Endothelial cell of umbilical vein (primary cell): ENCODE measurements at regions not wholly inside any gene's neighbourhood (a gene's known extent, or its start where the extent isn't known, plus 50 kb on each side); places are given as distances from the start of the nearest gene placed in this dataset.

ENCODE experiments used
- BruUV-seq: library from RNA; stranded (reverse); fragments of 400-500 nt; replicated peaks from 2 replicates; lab custom pipeline; 2021; lab: Mats Ljungman, UMichigan
- CTCF ChIA-PET: fragments of 300-600, 350-600 bp; sonication (Branson Sonifier 250); formaldehyde crosslinking; loops from one replicate; lab custom pipeline; 2021; ENCODE audit warnings: antibody characterized with exemption, inconsistent platforms; lab: Charles Lee
- POLR2A ChIA-PET: fragments of 300-600, 350-600 bp; sonication (Branson Sonifier 250); formaldehyde crosslinking; loops from one replicate; lab custom pipeline; 2021; ENCODE audit warnings: antibody characterized with exemption, inconsistent platforms; lab: Charles Lee
- DNase-seq: peaks from one replicate; pipeline ENCODE4 v3.0.0-alpha.2; 2011; ENCODE audit warnings: low read depth, low spot score
- FAIRE-seq: peaks from 2 replicates; lab custom pipeline; 2011; peaks lifted over from hg19 to GRCh38; lab: Jason Lieb, UNC
- H2AFZ ChIP-seq: 2 replicates; pipeline ENCODE4 v1.6.0; 2012; ENCODE audit warnings: low read depth, low read length, control low read depth, inconsistent platforms
- H3K27ac ChIP-seq: 2 replicates; pipeline ENCODE4 v1.5.1; 2011; ENCODE audit warnings: low read depth, mild to moderate bottlenecking, control low read depth, low read length, moderate library complexity; ENCODE audit not compliant: insufficient read depth
- H3K27me3 ChIP-seq, 2 experiments: 2 replicates each; pipeline versions ENCODE4 v1.6.0 to v1.6.1; 2011; ENCODE audit warnings: low read length in 2 of 2, mixed read lengths in 1 of 2; ENCODE audit not compliant: control insufficient read depth in 2 of 2, insufficient read depth in 2 of 2
- H3K36me3 ChIP-seq, 2 experiments: 2 replicates in 1 of 2; 3 replicates in 1 of 2; pipeline ENCODE4 v1.5.1; 2011; ENCODE audit warnings: low read length in 2 of 2, mild to moderate bottlenecking in 1 of 2, moderate library complexity in 1 of 2; ENCODE audit not compliant: control insufficient read depth in 2 of 2, insufficient read depth in 2 of 2; ENCODE audit errors: extremely low read depth in 1 of 2
- H3K4me1 ChIP-seq: 3 replicates; pipeline ENCODE4 v1.5.1; 2011; ENCODE audit warnings: mild to moderate bottlenecking, low read length; ENCODE audit not compliant: control insufficient read depth, insufficient read depth; ENCODE audit errors: extremely low read depth
- H3K4me2 ChIP-seq: 2 replicates; pipeline ENCODE4 v1.6.1; 2011; ENCODE audit warnings: low read length, control low read depth, mixed read lengths; ENCODE audit not compliant: insufficient read depth
- H3K4me3 ChIP-seq, 3 experiments: fragments of 200-600 bp in 1 of 3; sonication (generic), shearing (Covaris generic) in 1 of 3; replicated peaks in 1 of 3; 2 replicates each; pipeline ENCODE4 v1.5.1; 2011 to 2016; ENCODE audit warnings: control low read depth in 3 of 3, low read length in 3 of 3, mild to moderate bottlenecking in 2 of 3, inconsistent platforms in 1 of 3, low read depth in 1 of 3, moderate library complexity in 1 of 3; ENCODE audit not compliant: insufficient read depth in 1 of 3
- H3K79me2 ChIP-seq: 2 replicates; pipeline ENCODE4 v1.6.0; 2012; ENCODE audit warnings: low read length, inconsistent platforms; ENCODE audit not compliant: control insufficient read depth, insufficient read depth
- H3K9ac ChIP-seq: replicated peaks from 2 replicates; pipeline ENCODE3; 2011; ENCODE audit warnings: low read length, control low read depth; ENCODE audit not compliant: insufficient read depth; ENCODE audit errors: extremely low read depth
- H3K9me1 ChIP-seq: replicated peaks from 3 replicates; pipeline ENCODE4 v1.6.0; 2011; ENCODE audit warnings: mild to moderate bottlenecking, low read length; ENCODE audit not compliant: control insufficient read depth, insufficient read depth; ENCODE audit errors: extremely low read depth
- H3K9me3 ChIP-seq: replicated peaks from 2 replicates; pipeline ENCODE4 v1.5.1; 2012; ENCODE audit warnings: low read length, inconsistent platforms; ENCODE audit not compliant: control insufficient read depth, insufficient read depth
- H4K20me1 ChIP-seq: replicated peaks from 2 replicates; pipeline ENCODE3; 2011; ENCODE audit warnings: mild to moderate bottlenecking, low read length; ENCODE audit not compliant: control insufficient read depth, insufficient read depth; ENCODE audit errors: extremely low read depth
- CTCF ChIP-seq, 2 donors: IDR thresholded peaks; 1 replicate in 1 of 2; 2 replicates in 1 of 2; pipeline ENCODE4 v1.5.1; 2011; ENCODE audit warnings: low read length in 2 of 2, mild to moderate bottlenecking in 2 of 2, moderate library complexity in 2 of 2, control low read depth in 1 of 2, inconsistent platforms in 1 of 2, low read depth in 1 of 2; ENCODE audit not compliant: insufficient read depth in 1 of 2; ENCODE audit errors: extremely low read depth in 1 of 2
- EZH2 ChIP-seq: IDR thresholded peaks from 2 replicates; pipeline ENCODE4 v1.6.1; 2012; ENCODE audit warnings: borderline replicate concordance, low read depth, mild to moderate bottlenecking, moderate library complexity, low read length, inconsistent platforms; ENCODE audit not compliant: severe bottlenecking
- FOS ChIP-seq: IDR thresholded peaks from 2 replicates; pipeline ENCODE4 v1.6.1; 2011; ENCODE audit warnings: mild to moderate bottlenecking, low read length, moderate library complexity, borderline replicate concordance; ENCODE audit not compliant: insufficient read depth
- GATA2 ChIP-seq: IDR thresholded peaks from 2 replicates; pipeline ENCODE4 v1.7.0; 2011; ENCODE audit warnings: low read depth, mild to moderate bottlenecking, moderate library complexity, mixed read lengths, low read length; ENCODE audit not compliant: insufficient read length, insufficient read depth
- MAX ChIP-seq: IDR thresholded peaks from 2 replicates; pipeline ENCODE4 v1.6.1; 2011; ENCODE audit not compliant: insufficient read depth, insufficient read length
- MYC ChIP-seq: IDR thresholded peaks from one replicate; pipeline ENCODE4 v1.6.1; 2011; ENCODE audit warnings: mild to moderate bottlenecking, low read depth, low read length
- POLR2A ChIP-seq: IDR thresholded peaks from 2 replicates; pipeline ENCODE4 v1.6.1; 2012; ENCODE audit warnings: low read depth, mild to moderate bottlenecking, control low read depth, low read length
- POLR2AphosphoS5 ChIP-seq: IDR thresholded peaks from 2 replicates; pipeline ENCODE4 v1.6.1; 2012; ENCODE audit warnings: low read depth, mild to moderate bottlenecking, control low read depth, low read length, moderate library complexity; ENCODE audit not compliant: insufficient read depth
- dilution Hi-C: fragments of 300-500 bp; cut with MboI; formaldehyde crosslinking; loops from one replicate; pipeline ENCODE4 v1.15.0; 2019; ENCODE audit warnings: low sequenced_read_pairs; ENCODE audit not compliant: extremely low pct_ligation_motif_present
- intact Hi-C: fragments of 100-400 bp; cut with micrococcal nuclease; formaldehyde crosslinking; loops from one replicate; pipeline ENCODE4 v1.10.0; 2022

- DNase-seq (no peak), FAIRE-seq (no peak)
- intact Hi-C loops (no loop called here), dilution Hi-C loops (no loop called here)
- TF ChIP-seq POLR2AphosphoS5 (no peak), MYC (no peak), MAX (no peak)
- no peaks in the 10 kb centered on the region for H3K9me1 ChIP-seq
- no peak overlapping the region for H2AFZ ChIP-seq
- no peaks in the 10 kb centered on the region for H3K36me3 ChIP-seq
- no peak overlapping the region for H3K9ac ChIP-seq
- no peaks in the 10 kb centered on the region for H3K79me2 ChIP-seq
- CTCF ChIA-PET, result interaction anchor here (1.5 to 1.6 kb wide), 2 partner anchors 12 to 1230 kb away, joined by 4 to 5 read pairs; no protein-coding TSS in a partner anchor
- no peak overlapping the region for H3K4me3 ChIP-seq
- POLR2A ChIA-PET, result no interaction called here
- H4K20me1 ChIP-seq, result no peaks in the 10 kb centered on the region
- H3K9me3 ChIP-seq, result no peaks in the 10 kb centered on the region
- H3K4me2 ChIP-seq, result no peak overlapping the region
- no peak overlapping the region for H3K27ac ChIP-seq
- BruUV-seq, result no TSS peak
- no peaks in the 10 kb centered on the region for H3K4me1 ChIP-seq
- peaks cover 9 to 11% of the 10 kb centered on the region in 2 experiments for H3K27me3 ChIP-seq
These were observed 284.1 kb downstream of the CD109 start for GRCh38 chr6:73980096-73980495.

GRCh38 chr6:73978330-73978729 is 282.3 kb downstream of the CD109 start:
- CTCF ChIA-PET, result interaction anchor here (1.5 kb wide), 1 partner anchor 9 kb away, joined by 5 read pairs; no protein-coding TSS in a partner anchor
- POLR2A ChIA-PET, result no interaction called here

More at GRCh38 chr6:73978330-73978729, 282.3 kb downstream of the CD109 start:
- TF ChIP-seq POLR2A (no peak), EZH2 (no peak), CTCF (IDR thresholded peaks at IDR 0.05; ENCODE audit: extremely low read depth in 1 of 2, insufficient read depth in 1 of 2, low read depth in 1 of 2, low read length in 2 of 2) (no peak), GATA2 (no peak), FOS (no peak), MAX (no peak)
- Histone ChIP-seq H4K20me1 (no peaks in the 10 kb centered on the region), H3K79me2 (no peaks in the 10 kb centered on the region), H3K4me2 (no peak overlapping the region), H3K4me1 (no peaks in the 10 kb centered on the region), H3K4me3 (no peak overlapping the region), H3K9ac (no peak overlapping the region), H3K36me3 (no peaks in the 10 kb centered on the region), H3K9me3 (no peaks in the 10 kb centered on the region), H2AFZ (no peak overlapping the region), H3K27me3 (peaks cover 4 to 8% of the 10 kb centered on the region in 2 experiments), H3K9me1 (no peaks in the 10 kb centered on the region), H3K27ac (no peak overlapping the region)
- dilution Hi-C loops, result no loop called here
- DNase-seq (no peak), FAIRE-seq (no peak)
- intact Hi-C loops, result no loop called here
- no TSS peak for BruUV-seq
